HG03571 (cell line): ENCODE measurements at regions not wholly inside any gene's neighbourhood (a gene's known extent, or its start where the extent isn't known, plus 50 kb on each side); places are given as distances from the start of the nearest gene placed in this dataset.
"Not testable (repeated sequence)": the region's sequence is repeated elsewhere in the genome, so short reads cannot be mapped to it uniquely, and the experiment has no call there.

Source experiments
- ATAC-seq: cut with Tn5 transposase; IDR thresholded peaks from one replicate; pipeline ENCODE4 v1.9.1; 2021; ENCODE audit not compliant: unreplicated experiment

DNA sequence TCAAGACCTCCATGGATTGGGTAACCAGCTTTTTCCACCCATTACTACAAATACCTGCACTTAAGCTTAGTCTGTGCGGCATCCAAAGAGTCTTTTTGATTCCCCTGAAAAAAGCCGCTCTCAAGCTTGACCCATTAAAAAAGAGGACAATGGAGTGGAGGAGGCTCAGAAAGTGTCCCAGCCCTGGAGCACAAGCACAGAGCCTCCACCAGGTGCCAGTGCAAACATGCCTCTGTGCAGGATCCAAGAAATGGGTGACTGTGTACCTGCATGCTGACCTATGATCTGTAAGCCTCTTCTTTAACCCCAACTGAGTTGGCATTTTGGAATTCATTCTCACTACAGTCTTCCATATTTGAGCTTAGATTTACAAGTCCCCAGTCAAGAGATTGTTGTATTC lies 168.3 kb upstream of the TLE4 start:
- ATAC-seq: no peak

DNA sequence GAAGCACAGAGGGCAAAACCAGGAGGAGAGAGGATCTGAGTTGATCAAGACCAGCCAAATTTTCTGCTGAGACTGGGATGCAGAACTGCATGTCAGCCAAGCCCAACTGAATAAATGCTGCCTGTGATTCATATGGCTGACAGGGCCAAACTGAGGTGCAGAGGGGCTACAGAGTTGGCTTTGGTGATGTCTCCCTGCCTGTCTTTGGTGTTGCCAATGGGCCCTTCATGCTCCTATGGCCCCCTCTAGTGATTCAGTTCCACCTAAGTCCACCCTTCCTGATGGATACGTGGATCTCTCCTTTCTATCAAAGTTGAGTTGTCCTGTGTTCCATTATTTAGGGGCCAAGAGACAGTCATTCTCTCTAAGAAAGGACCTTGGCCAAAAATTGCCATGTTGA lies 163.6 kb upstream of the TLE4 start:
- ATAC-seq: no peak

DNA sequence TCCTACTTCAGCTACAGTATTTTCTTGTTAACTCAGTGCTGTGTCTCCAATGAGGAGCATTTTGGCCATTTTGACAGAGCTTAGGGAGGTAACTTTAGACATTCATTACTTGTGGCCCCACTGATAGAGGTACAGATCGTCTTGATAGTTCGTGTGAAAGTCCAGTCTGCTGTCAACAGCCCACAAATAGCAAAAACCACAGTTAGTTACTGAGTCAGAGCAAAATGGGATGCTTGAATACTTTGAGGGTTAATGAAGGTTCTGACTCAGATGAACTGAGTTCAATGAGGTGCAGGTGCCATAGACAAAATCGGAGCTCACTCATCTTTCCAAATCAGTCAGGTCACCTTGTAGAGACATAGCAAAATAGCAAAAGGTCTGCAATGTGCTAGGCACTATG lies 163.1 kb upstream of the TLE4 start:
- peak; percentile 58 for ATAC-seq

DNA sequence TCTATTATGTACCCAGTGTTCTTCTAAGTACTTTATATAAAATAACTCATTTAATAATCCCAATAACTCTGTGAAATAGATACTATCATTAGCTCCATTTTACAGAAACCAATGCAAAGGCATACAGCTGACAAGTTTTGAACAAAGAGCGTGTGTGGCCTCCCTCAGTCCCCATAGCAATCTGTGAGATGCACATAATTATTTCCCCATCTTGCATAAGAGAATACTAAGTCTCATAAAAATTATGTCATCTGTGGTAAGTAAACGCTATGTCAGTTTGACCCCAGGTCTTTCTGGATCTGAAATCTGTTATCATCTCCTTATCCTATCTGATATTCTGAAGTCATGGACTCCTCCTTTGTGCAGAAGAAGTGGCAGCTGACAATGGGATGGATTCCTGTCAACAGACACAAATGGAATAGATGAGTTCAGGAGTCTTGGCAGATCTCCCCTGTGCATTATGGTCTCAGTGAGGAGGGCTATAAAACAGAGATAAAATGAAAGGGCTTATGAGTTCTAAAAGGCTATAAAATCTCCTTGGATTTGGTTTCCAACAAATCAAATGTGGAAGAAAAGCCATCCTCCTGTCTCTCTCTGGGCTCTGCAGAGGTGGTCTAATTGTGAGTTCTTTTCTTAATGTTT lies 162.5 kb upstream of the TLE4 start:
- no peak for ATAC-seq

DNA sequence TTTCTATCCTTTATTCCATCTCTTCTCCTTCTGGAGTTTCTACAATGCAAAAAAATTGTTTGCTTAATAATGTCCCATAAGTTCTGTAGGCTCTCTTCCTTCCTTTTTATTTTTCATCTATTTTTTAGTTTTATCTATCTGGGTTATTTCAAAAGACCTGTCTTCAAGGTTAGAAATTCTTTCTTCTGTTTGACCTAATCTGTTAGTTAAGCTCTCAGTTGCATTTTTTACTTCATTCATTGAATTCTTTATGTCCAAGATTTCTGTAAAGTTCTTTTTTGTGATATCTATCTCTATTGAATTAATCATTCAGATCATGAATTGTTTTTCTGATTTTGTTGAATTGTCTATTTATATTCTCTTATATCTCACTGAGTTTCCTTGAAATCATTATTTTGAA lies 145.9 kb upstream of the TLE4 start:
- ATAC-seq: no peak

DNA sequence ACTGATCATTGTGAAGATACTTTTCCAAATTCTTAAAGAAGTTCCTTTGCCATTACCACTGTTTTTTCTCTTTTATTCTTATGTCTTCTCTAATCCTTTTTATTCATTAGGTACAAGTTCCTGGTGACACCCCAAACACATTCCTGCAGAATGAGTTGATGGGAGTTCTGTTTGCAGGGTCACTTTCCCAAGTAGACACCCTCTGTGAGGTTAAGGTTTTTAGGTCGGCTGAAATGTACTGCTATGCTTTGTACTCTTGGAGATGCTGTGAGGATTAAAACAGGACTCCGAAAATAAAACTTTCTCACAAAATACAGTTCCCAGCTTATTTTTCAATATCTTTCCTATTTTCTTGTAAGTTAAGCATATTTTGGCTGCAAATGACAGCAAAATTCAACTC lies 143.3 kb upstream of the TLE4 start:
- ATAC-seq: no peak

DNA sequence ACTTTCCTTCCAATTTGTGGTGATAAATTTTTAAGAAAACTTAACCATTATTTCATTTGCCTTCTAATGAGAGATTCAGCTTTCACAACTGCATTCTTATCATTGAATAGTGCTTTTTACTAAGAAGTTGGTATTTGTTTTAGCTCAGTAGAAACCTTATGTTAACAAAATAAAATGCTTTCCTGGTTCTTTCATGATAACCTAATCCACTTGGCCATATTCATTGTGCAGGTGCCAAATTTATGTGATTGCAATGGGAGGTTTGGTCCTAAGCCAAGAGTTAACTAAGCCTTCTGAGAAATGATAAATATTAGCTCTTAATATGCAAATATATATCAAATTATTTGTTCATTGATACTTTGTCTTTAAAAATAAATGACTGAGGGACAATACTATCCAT lies 141.1 kb upstream of the TLE4 start:
- no peak for ATAC-seq

DNA sequence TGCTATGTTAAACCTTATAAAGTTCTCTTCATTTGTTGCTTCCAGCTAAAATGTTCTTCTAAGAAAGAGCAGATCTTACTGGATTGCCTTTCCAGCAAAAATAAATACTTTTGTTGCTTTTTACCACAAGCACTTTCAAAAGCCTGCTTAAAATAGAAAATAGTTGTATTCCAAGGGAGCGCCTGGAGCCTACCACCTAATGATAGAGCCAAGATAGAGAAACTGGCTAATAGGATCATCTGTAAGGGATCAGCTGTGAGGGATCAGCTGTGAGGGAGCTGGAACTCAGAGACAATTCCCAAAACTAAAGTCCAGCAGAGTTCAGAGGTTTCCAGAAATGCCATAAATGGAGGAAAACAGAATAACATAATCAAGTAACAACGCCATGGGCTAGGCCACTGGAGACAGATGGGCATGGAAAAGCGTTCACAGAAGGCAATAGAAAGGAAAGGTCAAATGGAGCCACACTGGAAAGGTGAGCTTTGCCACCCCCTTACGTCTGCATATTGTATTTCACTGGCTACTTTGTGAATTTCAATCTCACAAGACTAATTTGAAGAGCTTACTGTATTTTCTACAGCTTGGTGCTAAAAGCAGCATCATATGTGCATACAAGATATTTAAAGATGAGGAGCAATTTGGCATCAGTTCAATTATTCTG lies 140.6 kb upstream of the TLE4 start:
- ATAC-seq: no peak

DNA sequence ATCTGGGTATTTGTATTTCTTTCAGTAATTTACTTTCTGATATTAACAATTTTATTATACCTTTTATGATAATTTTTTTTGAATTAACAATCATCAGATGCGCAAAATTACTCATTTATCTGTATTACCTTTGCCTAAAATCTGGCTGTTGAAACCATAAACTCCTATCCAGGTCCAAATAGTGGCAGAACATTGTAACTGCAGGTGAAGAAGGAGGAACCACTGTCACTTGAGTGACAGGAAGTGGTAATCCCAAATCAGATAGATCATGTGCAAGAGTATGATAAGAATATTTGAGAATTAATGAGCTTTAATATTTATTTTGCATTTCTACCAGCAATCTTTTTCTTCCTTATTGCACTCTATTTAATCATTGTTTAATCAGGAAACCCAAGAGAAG lies 139.3 kb upstream of the TLE4 start:
- ATAC-seq: no peak

DNA sequence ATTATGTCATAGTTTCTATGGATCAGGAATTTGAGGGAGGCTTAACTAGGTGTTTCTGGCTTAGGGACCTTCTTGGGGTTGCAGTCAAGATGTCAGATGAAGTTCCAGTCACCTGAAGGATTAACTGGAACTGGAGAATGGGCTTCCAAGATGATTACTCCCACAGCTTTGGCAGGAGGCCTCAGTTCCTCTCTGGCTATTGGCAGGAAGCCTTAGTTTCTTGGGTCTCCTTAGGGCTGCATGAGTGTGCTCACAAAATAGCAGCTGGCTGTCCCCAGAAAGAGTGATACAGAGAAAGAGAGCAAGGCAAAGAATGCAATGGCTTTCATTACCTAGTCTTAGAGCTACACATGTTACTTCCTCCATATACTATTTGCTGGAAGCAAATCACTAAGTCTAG lies 138.1 kb upstream of the TLE4 start:
- no peak for ATAC-seq

DNA sequence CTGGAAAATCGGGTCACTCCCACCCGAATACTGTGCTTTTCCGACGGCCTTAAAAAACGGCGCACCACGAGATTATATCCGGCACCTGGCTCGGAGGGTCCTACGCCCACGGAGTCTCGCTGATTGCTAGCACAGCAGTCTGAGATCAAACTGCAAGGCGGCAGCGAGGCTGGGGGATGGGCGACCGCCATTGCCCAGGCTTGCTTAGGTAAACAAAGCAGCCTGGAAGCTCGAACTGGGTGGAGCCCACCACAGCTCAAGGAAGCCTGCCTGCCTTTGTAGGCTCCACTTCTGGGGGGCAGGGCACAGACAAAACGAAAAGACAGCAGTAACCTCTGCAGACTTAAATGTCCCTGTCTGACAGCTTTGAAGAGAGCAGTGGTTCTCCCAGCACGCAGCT lies 132.5 kb upstream of the TLE4 start:
- ATAC-seq: not testable (repeated sequence)

DNA sequence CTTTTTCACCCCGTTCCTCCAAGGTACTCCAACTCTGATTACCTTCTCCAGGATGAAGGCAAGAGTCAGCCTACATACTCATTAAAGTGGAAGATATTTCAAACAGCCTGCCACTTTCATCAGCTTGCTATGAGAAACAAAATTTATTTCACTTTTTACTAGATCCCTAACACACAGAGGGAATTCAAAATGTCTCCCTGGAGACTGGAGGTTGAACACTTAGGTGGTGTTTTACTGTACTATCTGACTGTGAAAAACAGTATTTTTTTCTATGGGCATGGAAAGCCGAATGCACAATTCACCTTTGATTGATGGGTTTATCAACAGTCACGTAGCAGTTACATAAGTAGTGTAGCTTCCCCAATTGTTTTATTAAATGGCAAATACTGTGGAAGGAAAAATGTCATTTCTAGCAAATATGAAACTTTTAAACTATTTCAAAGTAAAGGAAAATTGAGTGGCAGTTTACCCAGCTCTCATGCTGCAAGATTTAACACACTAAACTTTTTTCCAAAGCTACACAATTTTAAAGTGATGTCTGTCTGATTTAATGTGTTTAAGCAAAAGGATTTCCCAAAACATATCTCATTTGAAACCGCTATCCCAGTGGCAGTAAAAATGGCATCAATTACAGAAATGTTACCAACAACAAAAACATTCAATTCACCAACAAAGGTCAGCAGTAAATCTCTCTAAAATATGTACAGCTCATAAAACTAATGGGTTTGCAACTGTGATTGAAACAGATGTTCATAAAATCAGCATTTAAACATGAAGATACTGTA lies 125.0 kb upstream of the TLE4 start:
- no peak for ATAC-seq

DNA sequence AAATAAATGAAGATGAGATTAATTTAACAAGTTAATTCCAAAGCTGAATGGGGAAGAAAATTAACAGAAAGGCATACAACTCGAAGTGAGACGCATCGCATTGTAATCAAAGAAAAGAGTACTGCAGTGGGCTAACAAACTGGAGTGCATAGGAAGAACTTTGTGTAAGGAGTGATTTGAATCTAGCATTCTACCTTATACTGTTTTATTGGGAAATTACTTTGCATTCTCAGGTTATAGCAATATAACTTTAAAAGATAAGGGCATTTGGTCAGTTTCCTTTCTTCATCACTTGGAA lies 124.5 kb upstream of the TLE4 start:
- no peak for ATAC-seq

DNA sequence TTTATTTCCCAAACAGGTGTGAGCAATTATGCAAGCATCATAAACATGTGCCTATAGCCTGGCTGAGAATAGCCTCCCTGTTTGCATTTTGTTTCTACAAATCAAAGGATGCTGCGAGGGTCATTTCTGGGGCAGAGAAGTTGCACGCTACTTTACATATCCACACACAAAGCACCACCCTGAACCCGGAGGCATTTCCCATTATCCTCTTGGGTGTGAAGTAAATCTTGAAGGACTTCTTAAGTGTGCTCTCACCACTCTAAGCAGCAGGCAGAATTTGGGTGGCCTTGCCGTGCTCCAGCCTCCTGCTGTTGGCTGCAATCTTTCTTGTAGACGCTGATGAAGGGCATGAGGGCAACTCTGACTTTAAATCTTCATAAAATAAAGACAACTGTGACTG lies 124.0 kb upstream of the TLE4 start:
- no peak for ATAC-seq

DNA sequence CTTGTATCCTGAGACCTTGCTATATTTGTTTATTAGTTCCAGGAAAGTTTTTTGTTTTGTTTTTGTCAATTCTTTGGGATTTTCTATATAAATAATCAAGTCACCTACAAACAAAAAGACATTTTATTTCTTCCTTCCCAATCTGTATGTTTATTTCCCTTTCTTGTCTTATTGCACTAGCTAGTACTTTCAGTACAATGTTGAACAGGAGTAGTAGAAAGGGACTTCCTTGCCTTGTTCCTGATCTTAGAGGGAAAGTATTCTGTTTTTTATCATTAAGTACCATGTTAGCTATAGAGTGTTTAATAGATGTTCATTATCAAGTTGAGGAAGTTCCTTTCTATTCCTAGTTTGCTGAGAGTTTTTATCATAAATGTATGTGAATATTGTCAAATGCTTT lies 119.5 kb upstream of the TLE4 start:
- ATAC-seq: no peak

DNA sequence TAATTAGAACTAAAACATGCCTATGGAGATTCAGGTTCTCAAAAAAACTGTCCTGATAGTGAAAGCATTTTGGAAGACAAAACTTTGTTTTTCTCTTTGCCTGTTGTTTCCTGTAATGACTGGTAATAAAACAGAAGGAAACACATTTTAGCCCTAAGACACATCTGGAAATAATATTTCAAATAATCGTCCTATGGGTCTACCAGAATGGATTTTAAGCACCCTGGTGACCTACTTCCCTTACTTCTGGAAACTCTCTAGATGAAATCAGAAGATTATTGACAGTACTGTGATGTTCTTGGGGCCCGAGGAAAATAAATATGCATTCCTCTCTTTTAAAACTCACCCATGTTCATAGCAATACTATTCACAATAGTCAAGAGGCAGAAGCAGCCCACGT lies 110.1 kb upstream of the TLE4 start:
- no peak for ATAC-seq

DNA sequence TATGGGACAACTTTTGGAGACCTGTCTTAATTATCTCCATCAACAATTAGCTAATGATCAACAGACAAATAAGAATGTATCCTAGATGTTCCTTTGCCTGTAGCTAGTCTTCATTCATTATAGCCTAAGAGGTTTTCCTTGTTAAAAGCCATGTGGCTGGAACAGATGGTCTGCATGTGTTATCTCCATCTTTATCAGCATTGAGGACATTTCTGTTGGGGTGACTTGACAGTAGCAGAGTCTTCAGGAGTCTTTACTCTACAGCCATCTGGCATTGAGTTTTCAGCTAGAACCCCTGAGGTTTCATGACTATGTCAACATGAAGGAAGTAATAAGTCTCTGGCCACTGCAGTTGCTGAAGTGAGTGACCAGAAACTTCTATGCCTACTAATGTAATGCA lies 106.6 kb upstream of the TLE4 start:
- ATAC-seq: no peak

DNA sequence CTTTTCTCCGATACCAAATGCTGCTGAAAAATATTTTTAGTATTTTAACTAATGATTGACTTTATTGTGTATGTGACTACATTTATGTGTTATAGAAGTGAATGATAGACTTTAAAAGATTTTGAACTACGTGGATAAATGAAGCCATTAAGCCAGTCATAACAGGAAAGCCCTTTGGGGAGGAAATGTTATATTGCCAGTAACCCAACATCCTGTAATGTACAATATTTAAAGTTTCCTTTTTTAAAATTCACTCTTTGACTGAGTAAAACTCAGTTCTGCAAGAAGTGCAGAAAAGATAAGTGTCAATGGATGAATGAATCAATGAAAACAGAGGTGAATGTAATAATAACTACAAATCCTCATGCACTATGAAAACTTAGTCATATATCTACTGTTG lies 102.6 kb upstream of the TLE4 start:
- no peak for ATAC-seq

DNA sequence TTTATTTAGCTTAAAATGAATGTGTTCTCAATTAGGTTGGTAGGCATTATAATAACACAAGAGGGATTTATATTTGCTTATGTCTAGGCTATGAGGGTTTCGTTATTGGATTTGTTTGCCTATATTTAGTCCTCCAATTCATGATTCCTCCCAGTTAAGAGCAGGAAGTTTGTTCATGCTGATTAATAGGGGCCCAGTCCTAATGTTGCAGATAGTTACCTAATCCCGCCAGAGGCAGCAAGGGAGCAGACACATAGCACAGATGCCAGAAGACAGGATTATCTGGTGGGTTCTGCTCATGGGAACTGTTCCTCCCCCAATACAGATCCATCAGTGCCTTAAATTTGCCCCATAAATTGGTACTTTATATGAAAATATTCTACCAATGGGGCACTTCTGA lies 100.8 kb upstream of the TLE4 start:
- no peak for ATAC-seq

DNA sequence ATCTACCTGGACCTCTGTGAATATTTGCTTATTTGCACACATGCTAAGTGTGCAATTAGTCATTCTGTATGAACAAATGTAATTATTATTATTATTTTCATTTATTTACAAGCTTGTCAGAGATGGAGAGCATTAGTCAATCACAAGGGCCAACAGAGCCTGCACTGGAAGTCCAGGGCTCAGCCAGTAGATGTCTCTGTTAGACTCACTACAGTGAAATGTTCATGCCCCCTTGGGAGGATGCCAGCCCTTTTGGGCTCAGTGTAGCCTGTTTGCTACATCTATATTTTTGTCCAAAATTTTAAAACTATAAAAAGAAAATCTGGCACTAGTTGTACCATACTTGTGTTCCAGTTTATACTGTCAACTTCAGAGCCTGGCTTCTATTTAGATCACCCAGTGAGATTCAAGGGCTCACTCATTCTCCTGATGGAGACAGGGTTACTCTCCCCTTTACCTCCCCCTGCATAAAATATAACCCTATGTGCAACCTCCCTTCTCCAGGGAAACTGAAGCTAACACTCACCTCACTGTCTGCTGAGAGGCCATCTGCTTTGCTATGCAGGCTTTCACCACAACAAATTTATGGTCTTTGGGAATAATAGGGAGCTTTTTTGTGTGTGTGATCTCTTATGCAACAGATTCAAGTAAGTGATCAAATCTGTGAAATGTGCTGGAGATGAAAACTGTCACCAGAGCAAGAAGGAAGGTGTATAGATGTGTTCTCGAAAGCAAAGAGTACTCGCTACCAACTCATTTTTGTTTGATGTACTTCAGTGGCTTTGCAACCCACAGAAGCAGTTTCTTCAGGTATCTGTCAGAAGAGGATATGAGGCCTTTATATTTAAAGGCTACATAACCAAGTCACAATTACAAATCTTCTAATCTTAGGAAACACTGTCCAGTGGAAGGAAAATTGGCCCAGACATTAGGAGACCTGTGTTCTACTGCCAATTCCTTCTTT lies 99.9 kb upstream of the TLE4 start:
- ATAC-seq: no peak

DNA sequence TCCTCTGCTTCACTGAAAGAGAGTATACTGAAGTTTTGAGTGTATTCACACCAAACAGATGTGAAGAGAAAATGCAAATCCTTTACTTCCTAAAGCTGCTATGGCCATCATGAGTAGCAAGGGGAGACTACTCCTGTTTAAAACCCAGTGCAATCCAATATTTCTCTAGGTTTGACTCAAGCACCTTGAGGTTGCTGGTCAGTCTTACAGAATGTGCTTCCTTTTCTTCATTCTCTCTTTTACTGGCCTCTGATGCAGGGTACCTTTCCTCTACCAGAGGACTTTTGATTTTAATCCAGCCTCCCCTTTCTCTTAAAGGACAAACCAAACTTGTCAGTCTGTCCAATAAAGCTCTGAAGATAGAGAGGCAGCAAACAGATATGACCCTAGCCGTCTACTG lies 98.1 kb upstream of the TLE4 start:
- no peak for ATAC-seq
